ENCODE measurements at regions not wholly inside any gene's neighbourhood (a gene's known extent, or its start where the extent isn't known, plus 50 kb on each side); places are given as distances from the start of the nearest gene placed in this dataset.
"Not testable (repeated sequence)": the region's sequence is repeated elsewhere in the genome, so short reads cannot be mapped to it uniquely, and the experiment has no call there.

- H3K4me1 ChIP-seq (ENCODE audit: insufficient read depth, low read length); H3K36me3 ChIP-seq (ENCODE audit: insufficient read depth, low read length); H4K20me1 ChIP-seq (ENCODE audit: insufficient read depth, low read length); H3K4me3 ChIP-seq (ENCODE audit: insufficient read depth, low read length); H3K27ac ChIP-seq (ENCODE audit: low read depth, low read length); H3K9me3 ChIP-seq (ENCODE audit: low read depth, low read length); H2AFZ ChIP-seq (ENCODE audit: low read length); DNase-seq (ENCODE audit: insufficient read length, low spot score, missing footprints); H3K27me3 ChIP-seq (ENCODE audit: insufficient read depth, low read length); H3K4me2 ChIP-seq (ENCODE audit: insufficient read depth, low read length); H3K79me2 ChIP-seq (ENCODE audit: insufficient read depth, low read length): not testable (repeated sequence)
These were observed 142.0 kb downstream of the SPIN4 start for GRCh38 chrX:63209128-63209527.

DNA sequence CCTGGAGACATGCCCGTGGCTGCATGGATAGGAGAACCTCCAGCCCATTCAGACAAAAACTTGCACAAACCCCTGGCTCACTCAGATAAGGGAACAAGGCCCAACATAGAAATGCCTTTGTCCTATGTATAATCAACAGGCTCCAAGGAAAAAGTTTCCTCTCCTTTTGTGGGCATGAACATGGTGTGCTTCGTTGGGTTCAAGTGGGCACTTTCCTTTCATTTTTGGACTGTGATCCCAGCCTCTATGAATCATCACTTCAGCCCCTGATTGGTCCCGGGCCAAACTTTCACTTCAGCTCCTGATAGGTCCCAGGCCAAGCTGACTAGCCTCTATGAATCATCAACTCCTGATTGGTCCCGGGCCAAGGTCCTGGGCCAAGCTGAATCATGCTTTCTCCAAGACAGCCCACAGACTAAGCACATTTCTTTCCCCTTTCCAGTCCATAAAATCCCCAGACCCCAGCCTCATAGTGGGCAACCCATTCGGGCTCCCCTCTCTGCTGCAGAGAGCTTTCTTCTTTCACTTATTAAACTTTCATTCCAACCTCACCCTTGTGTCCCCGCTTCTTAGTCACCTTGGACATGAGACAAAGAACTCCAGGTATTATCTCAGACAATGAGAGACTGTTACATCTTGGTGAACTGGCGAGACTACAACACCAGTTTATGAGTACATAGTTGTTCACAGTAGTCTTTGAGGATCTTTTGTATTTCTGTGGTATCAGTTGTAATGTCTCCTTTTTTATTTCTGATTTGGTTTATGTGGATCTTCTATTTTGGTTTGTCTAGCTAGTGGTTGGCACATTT lies 146.7 kb downstream of the SPIN4 start:
- not testable (repeated sequence) for H3K36me3 ChIP-seq (ENCODE audit: insufficient read depth, low read length); H2AFZ ChIP-seq (ENCODE audit: low read length); H3K4me2 ChIP-seq (ENCODE audit: insufficient read depth, low read length); H4K20me1 ChIP-seq (ENCODE audit: insufficient read depth, low read length); H3K4me3 ChIP-seq (ENCODE audit: insufficient read depth, low read length); H3K4me1 ChIP-seq (ENCODE audit: insufficient read depth, low read length); H3K9me3 ChIP-seq (ENCODE audit: low read depth, low read length); H3K27ac ChIP-seq (ENCODE audit: low read depth, low read length); H3K79me2 ChIP-seq (ENCODE audit: insufficient read depth, low read length); H3K27me3 ChIP-seq (ENCODE audit: insufficient read depth, low read length); DNase-seq (ENCODE audit: insufficient read length, low spot score, missing footprints)

- H2AFZ ChIP-seq (ENCODE audit: low read length); H3K36me3 ChIP-seq (ENCODE audit: insufficient read depth, low read length); DNase-seq (ENCODE audit: insufficient read length, low spot score, missing footprints): not testable (repeated sequence)
These were observed 149.1 kb downstream of the SPIN4 start for GRCh38 chrX:63201987-63202386.

GRCh38 chrX:63198693-63199092 lies 152.4 kb downstream of the SPIN4 start:
- not testable (repeated sequence) for DNase-seq (ENCODE audit: insufficient read length, low spot score, missing footprints); H2AFZ ChIP-seq (ENCODE audit: low read length); H3K4me1 ChIP-seq (ENCODE audit: insufficient read depth, low read length); H3K27ac ChIP-seq (ENCODE audit: low read depth, low read length); H3K79me2 ChIP-seq (ENCODE audit: insufficient read depth, low read length); H3K36me3 ChIP-seq (ENCODE audit: insufficient read depth, low read length); H3K27me3 ChIP-seq (ENCODE audit: insufficient read depth, low read length); H3K9me3 ChIP-seq (ENCODE audit: low read depth, low read length); H4K20me1 ChIP-seq (ENCODE audit: insufficient read depth, low read length); H3K4me3 ChIP-seq (ENCODE audit: insufficient read depth, low read length); H3K4me2 ChIP-seq (ENCODE audit: insufficient read depth, low read length)

More at GRCh38 chrX:63201987-63202386, 149.1 kb downstream of the SPIN4 start:
- H3K4me3 ChIP-seq (ENCODE audit: insufficient read depth, low read length); H3K79me2 ChIP-seq (ENCODE audit: insufficient read depth, low read length); H3K27me3 ChIP-seq (ENCODE audit: insufficient read depth, low read length); H3K9me3 ChIP-seq (ENCODE audit: low read depth, low read length); H3K27ac ChIP-seq (ENCODE audit: low read depth, low read length); H4K20me1 ChIP-seq (ENCODE audit: insufficient read depth, low read length); H3K4me1 ChIP-seq (ENCODE audit: insufficient read depth, low read length); H3K4me2 ChIP-seq (ENCODE audit: insufficient read depth, low read length): not testable (repeated sequence)

GRCh38 chrX:63192366-63193041 lies 158.6 kb downstream of the SPIN4 start:
- not testable (repeated sequence) for H2AFZ ChIP-seq (ENCODE audit: low read length); H4K20me1 ChIP-seq (ENCODE audit: insufficient read depth, low read length); H3K27ac ChIP-seq (ENCODE audit: low read depth, low read length); H3K79me2 ChIP-seq (ENCODE audit: insufficient read depth, low read length); H3K4me2 ChIP-seq (ENCODE audit: insufficient read depth, low read length); H3K4me3 ChIP-seq (ENCODE audit: insufficient read depth, low read length); H3K27me3 ChIP-seq (ENCODE audit: insufficient read depth, low read length); H3K4me1 ChIP-seq (ENCODE audit: insufficient read depth, low read length); H3K36me3 ChIP-seq (ENCODE audit: insufficient read depth, low read length); H3K9me3 ChIP-seq (ENCODE audit: low read depth, low read length); DNase-seq (ENCODE audit: insufficient read length, low spot score, missing footprints)

DNA sequence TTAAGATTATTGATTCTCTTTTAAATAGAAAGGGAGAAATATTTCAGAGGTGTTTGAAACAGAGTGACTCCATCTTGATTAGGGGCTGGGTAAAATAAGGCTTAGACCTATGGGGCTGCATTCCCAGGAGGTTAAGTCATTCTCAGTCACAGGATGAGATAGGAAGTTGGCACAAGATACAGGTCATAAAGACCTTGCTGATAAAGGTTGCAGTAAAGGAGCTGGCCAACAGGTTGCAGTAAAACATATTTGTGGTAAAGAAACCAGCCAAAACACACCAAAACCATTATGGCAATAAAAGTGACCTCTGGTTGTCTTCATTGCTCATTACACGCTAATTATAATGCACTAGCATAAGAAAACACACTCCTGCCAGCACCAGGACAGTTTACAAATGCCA lies 165.0 kb downstream of the SPIN4 start:
- Histone ChIP-seq H3K4me3 (ENCODE audit: insufficient read depth, low read length) (no peak overlapping the region), H3K4me1 (ENCODE audit: insufficient read depth, low read length) (no peaks in the 10 kb centered on the region), H3K36me3 (ENCODE audit: insufficient read depth, low read length) (no peaks in the 10 kb centered on the region), H3K4me2 (ENCODE audit: insufficient read depth, low read length) (no peak overlapping the region), H3K27ac (ENCODE audit: low read depth, low read length) (no peak overlapping the region), H3K79me2 (ENCODE audit: insufficient read depth, low read length) (no peaks in the 10 kb centered on the region), H3K27me3 (ENCODE audit: insufficient read depth, low read length) (no peaks in the 10 kb centered on the region), H4K20me1 (ENCODE audit: insufficient read depth, low read length) (no peaks in the 10 kb centered on the region), H3K9me3 (ENCODE audit: low read depth, low read length) (no peaks in the 10 kb centered on the region), H2AFZ (ENCODE audit: low read length) (no peak overlapping the region)
- TF ChIP-seq, protein P1, sequence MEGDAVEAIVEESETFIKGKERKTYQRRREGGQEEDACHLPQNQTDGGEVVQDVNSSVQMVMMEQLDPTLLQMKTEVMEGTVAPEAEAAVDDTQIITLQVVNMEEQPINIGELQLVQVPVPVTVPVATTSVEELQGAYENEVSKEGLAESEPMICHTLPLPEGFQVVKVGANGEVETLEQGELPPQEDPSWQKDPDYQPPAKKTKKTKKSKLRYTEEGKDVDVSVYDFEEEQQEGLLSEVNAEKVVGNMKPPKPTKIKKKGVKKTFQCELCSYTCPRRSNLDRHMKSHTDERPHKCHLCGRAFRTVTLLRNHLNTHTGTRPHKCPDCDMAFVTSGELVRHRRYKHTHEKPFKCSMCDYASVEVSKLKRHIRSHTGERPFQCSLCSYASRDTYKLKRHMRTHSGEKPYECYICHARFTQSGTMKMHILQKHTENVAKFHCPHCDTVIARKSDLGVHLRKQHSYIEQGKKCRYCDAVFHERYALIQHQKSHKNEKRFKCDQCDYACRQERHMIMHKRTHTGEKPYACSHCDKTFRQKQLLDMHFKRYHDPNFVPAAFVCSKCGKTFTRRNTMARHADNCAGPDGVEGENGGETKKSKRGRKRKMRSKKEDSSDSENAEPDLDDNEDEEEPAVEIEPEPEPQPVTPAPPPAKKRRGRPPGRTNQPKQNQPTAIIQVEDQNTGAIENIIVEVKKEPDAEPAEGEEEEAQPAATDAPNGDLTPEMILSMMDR (IDR thresholded peaks at IDR 0.05; ENCODE audit: extremely low read depth, low read depth, low read length), result no peak
- DNase-seq (ENCODE audit: insufficient read length, low spot score, missing footprints), result peak; percentile 41

DNA sequence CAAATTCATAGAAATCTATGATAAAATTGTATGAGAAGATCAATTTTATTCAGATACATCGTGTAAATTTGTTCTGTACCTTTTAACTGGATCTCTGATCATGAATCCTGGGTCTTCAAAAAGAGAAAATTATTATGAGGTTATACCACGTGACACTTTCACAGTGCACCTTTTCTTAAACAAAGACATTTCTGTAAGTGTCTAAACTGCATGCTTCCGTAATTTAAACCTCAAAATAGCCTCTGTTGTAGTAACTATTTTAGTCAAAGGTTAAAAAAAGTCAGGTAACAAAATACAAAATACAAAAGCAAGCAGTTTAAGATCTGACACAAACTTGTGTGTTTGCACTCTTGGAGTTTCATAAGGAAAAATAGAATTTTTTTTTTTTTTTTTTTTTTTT lies 171.3 kb downstream of the SPIN4 start:
- H3K27ac ChIP-seq (ENCODE audit: low read depth, low read length); H3K4me2 ChIP-seq (ENCODE audit: insufficient read depth, low read length); H3K36me3 ChIP-seq (ENCODE audit: insufficient read depth, low read length); H3K9me3 ChIP-seq (ENCODE audit: low read depth, low read length); H3K27me3 ChIP-seq (ENCODE audit: insufficient read depth, low read length); H3K79me2 ChIP-seq (ENCODE audit: insufficient read depth, low read length); H3K4me3 ChIP-seq (ENCODE audit: insufficient read depth, low read length); H3K4me1 ChIP-seq (ENCODE audit: insufficient read depth, low read length); H2AFZ ChIP-seq (ENCODE audit: low read length); H4K20me1 ChIP-seq (ENCODE audit: insufficient read depth, low read length); DNase-seq (ENCODE audit: insufficient read length, low spot score, missing footprints): not testable (repeated sequence)

DNA sequence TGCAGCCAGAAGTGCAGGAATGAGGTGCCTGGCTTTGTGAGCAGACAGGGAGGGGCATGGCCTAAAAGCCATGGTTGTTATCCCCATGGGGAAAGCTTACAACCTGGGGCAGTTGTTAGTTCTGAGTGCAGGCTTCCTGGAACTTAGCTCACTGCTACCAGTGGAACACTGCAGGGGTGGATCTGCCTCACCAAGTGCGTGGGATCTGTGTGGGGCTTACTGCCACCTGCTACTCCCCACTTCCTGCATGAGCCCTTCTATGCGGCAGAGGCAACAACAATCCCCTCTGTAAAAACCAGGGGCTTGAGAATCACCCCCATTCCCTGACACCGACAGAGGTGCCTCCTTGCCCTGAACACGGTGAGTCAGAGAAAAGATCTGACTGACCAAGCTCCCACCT lies 174.6 kb downstream of the SPIN4 start:
- not testable (repeated sequence) for H3K4me1 ChIP-seq (ENCODE audit: insufficient read depth, low read length); H3K4me2 ChIP-seq (ENCODE audit: insufficient read depth, low read length); H3K36me3 ChIP-seq (ENCODE audit: insufficient read depth, low read length)

More for the DNA sequence above, 174.6 kb downstream of the SPIN4 start:
- not testable (repeated sequence) for H3K79me2 ChIP-seq (ENCODE audit: insufficient read depth, low read length); DNase-seq (ENCODE audit: insufficient read length, low spot score, missing footprints); H3K27ac ChIP-seq (ENCODE audit: low read depth, low read length); H4K20me1 ChIP-seq (ENCODE audit: insufficient read depth, low read length); H3K9me3 ChIP-seq (ENCODE audit: low read depth, low read length); H3K4me3 ChIP-seq (ENCODE audit: insufficient read depth, low read length); H3K27me3 ChIP-seq (ENCODE audit: insufficient read depth, low read length); H2AFZ ChIP-seq (ENCODE audit: low read length)

All from osteoblast (primary cell).